ENCODE measurements at regions not wholly inside any gene's neighbourhood (a gene's known extent, or its start where the extent isn't known, plus 50 kb on each side); places are given as distances from the start of the nearest gene placed in this dataset.

- dilution Hi-C loops (cut with HindIII; ENCODE audit: low sequenced_read_pairs, unreplicated experiment) = no loop called here
- Histone ChIP-seq H2BK15ac (ENCODE audit: low read depth, low read length) (no peak overlapping the region), H3K9me3 (ENCODE audit: control insufficient read depth, insufficient read depth, low read length) (no peaks in the 10 kb centered on the region), H4K20me1 (ENCODE audit: insufficient read depth, low read length) (no peaks in the 10 kb centered on the region), H3K27ac (ENCODE audit: insufficient read depth, low read length) (no peak overlapping the region), H3K79me1 (ENCODE audit: low read depth in 1 of 2, low read length in 2 of 2) (no peaks in the 10 kb centered on the region), H3K4me2 (ENCODE audit: low read depth, low read length) (no peak overlapping the region), H3K23ac (ENCODE audit: low read depth, low read length) (no peak overlapping the region), H4K91ac (ENCODE audit: insufficient read depth, low read depth, low read length) (no peak overlapping the region), H3K4me1 (ENCODE audit: control insufficient read depth, insufficient read depth, low read length) (no peaks in the 10 kb centered on the region), H3K4ac (ENCODE audit: low read depth, low read length) (no peak overlapping the region), H4K8ac (ENCODE audit: low read depth in 2 of 2, low read length in 2 of 2) (no peak overlapping the region), H3K56ac (ENCODE audit: extremely low read depth, insufficient read depth, low read length) (no peak overlapping the region), H2AK9ac (replicated peaks; ENCODE audit: low read depth, low read length, poor library complexity) (no peak overlapping the region), H2AFZ (replicated peaks; ENCODE audit: low read length, poor library complexity) (no peak overlapping the region), H3K27me3 (ENCODE audit: control insufficient read depth, insufficient read depth, low read length) (peaks cover 4% of the 10 kb centered on the region; the same call in 1 of the 2 replicates), H3K4me3 (ENCODE audit: insufficient read depth, low read depth, low read length) (no peak overlapping the region), H2BK5ac (ENCODE audit: low read depth, low read length, poor library complexity, severe bottlenecking) (no peak overlapping the region), H3K9me1 (ENCODE audit: insufficient read depth, low read length) (no peaks in the 10 kb centered on the region), H3K9ac (ENCODE audit: low read depth, low read length) (no peak overlapping the region), H2AK5ac (ENCODE audit: low read depth, low read length) (no peak overlapping the region), H3K18ac (ENCODE audit: low read depth, low read length) (no peak overlapping the region), H2BK20ac (ENCODE audit: low read depth, low read length) (no peak overlapping the region), H3K14ac (replicated peaks; ENCODE audit: low read depth, low read length) (no peak overlapping the region), H3K36me3 (ENCODE audit: control insufficient read depth, insufficient read depth, low read length) (no peaks in the 10 kb centered on the region), H2BK120ac (ENCODE audit: low read depth, low read length) (no peak overlapping the region), H4K5ac (ENCODE audit: low read depth, low read length) (no peak overlapping the region)
- in situ Hi-C loops (cut with MboI; ENCODE audit: low sequenced_read_pairs) = no loop called here
- WGBS, 2 experiments (ENCODE audit: extremely low coverage in 2 of 2, insufficient read length in 1 of 2) = no CpG with 5 or more reads among the region's 9 CpGs
- BruUV-seq (replicated peaks) = no TSS peak
- POLR2A ChIA-PET (ENCODE audit: unreplicated experiment) = no interaction called here
- no peak for DNase-seq
- no peak for ATAC-seq (ENCODE audit: low read depth)
- CTCF ChIA-PET = no interaction called here
- no peak for TF ChIP-seq FOS (IDR thresholded peaks at IDR 0.05; ENCODE audit: low read depth, low read length)
- no peak for TF ChIP-seq CHD1 (IDR thresholded peaks at IDR 0.05; ENCODE audit: low read depth, low read length)
- TF ChIP-seq SMC3 (IDR thresholded peaks at IDR 0.05; ENCODE audit: low read depth, low read length) = no peak
- TF ChIP-seq MXI1 (IDR thresholded peaks at IDR 0.05; ENCODE audit: borderline replicate concordance, low read depth, low read length) = no peak
- TF ChIP-seq RCOR1 (IDR thresholded peaks at IDR 0.05; ENCODE audit: insufficient replicate concordance, low read length) = no peak
- TF ChIP-seq, protein P1, sequence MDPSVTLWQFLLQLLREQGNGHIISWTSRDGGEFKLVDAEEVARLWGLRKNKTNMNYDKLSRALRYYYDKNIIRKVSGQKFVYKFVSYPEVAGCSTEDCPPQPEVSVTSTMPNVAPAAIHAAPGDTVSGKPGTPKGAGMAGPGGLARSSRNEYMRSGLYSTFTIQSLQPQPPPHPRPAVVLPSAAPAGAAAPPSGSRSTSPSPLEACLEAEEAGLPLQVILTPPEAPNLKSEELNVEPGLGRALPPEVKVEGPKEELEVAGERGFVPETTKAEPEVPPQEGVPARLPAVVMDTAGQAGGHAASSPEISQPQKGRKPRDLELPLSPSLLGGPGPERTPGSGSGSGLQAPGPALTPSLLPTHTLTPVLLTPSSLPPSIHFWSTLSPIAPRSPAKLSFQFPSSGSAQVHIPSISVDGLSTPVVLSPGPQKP (IDR thresholded peaks at IDR 0.05; ENCODE audit: borderline replicate concordance, low read depth, low read length) = no peak
- TF ChIP-seq USF2 (IDR thresholded peaks at IDR 0.05; ENCODE audit: low read depth, low read length) = no peak
- no peak for TF ChIP-seq CEBPB (IDR thresholded peaks at IDR 0.05; ENCODE audit: low read depth, low read length)
- TF ChIP-seq BHLHE40 (IDR thresholded peaks at IDR 0.05; ENCODE audit: low read depth, low read length) = no peak
- intact Hi-C loops (cut with micrococcal nuclease) = no loop called here
Observed at GRCh38 chr2:106579750-106580197, 92.6 kb downstream of the CD8B2 start.

Data from IMR-90 (cell line).